ENCODE measurements at regions not wholly inside any gene's neighbourhood (a gene's known extent, or its start where the extent isn't known, plus 50 kb on each side); places are given as distances from the start of the nearest gene placed in this dataset.

DNA sequence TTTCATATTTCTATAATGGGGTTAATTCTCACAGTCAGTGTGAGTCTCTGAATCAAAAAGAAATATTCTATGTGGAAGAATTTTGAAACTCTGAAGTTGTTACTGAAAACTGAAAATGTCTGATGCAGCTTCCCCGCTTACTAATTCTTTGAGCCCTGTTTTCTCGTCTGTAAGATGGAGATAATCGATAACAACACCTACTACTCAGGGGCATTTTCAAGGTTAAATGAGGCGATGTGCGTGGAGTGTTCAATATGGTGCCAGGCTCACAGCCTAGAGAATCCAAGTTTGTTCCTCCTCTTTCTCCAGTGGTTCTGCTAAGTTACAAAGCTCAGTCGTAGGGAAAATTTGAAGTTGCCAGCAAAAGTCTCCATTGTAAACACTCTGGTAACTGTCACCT lies 391.4 kb downstream of the FUT8 start:
- TF ChIP-seq EZH2 (IDR thresholded peaks at IDR 0.05; ENCODE audit: borderline replicate concordance, control insufficient read depth, low read depth, low read length) = no peak
- TF ChIP-seq YY1 (IDR thresholded peaks at IDR 0.05; ENCODE audit: low read depth, low read length) = no peak
- no peak for TF ChIP-seq JUND (IDR thresholded peaks at IDR 0.05; ENCODE audit: low read depth, low read length)

All from GM12878 (cell line).